ENCODE measurements at regions not wholly inside any gene's neighbourhood (a gene's known extent, or its start where the extent isn't known, plus 50 kb on each side); places are given as distances from the start of the nearest gene placed in this dataset.

- ATAC-seq = no peak
- in situ Hi-C loops (cut with MboI; ENCODE audit: low sequenced_read_pairs in 4 of 4) (no loop called here), intact Hi-C loops (cut with DNase I; ENCODE audit: low total_unique reads) (no loop called here)
- H3K4me3 ChIP-seq = no peak overlapping the region
- TF ChIP-seq, protein P1, sequence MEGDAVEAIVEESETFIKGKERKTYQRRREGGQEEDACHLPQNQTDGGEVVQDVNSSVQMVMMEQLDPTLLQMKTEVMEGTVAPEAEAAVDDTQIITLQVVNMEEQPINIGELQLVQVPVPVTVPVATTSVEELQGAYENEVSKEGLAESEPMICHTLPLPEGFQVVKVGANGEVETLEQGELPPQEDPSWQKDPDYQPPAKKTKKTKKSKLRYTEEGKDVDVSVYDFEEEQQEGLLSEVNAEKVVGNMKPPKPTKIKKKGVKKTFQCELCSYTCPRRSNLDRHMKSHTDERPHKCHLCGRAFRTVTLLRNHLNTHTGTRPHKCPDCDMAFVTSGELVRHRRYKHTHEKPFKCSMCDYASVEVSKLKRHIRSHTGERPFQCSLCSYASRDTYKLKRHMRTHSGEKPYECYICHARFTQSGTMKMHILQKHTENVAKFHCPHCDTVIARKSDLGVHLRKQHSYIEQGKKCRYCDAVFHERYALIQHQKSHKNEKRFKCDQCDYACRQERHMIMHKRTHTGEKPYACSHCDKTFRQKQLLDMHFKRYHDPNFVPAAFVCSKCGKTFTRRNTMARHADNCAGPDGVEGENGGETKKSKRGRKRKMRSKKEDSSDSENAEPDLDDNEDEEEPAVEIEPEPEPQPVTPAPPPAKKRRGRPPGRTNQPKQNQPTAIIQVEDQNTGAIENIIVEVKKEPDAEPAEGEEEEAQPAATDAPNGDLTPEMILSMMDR (IDR thresholded peaks at IDR 0.05 in 4 of 5, conservative IDR thresholded peaks at IDR 0.05 in 1 of 5) = no peak
- no peak for TF ChIP-seq POLR2A (IDR thresholded peaks at IDR 0.05)
- H3K27me3 ChIP-seq = no peaks in the 10 kb centered on the region
- DNase-seq = no peak
- H3K4me1 ChIP-seq = no peaks in the 10 kb centered on the region
- no peaks in the 10 kb centered on the region for H3K9me3 ChIP-seq
- H3K27ac ChIP-seq = no peak overlapping the region
- H3K36me3 ChIP-seq = no peaks in the 10 kb centered on the region
Measured at GRCh38 chr5:164422400-164422799, 917.0 kb downstream of the MAT2B start.

- Histone ChIP-seq H3K9me3 (no peaks in the 10 kb centered on the region), H3K4me1 (no peaks in the 10 kb centered on the region), H3K27ac (no peak overlapping the region), H3K36me3 (no peaks in the 10 kb centered on the region), H3K4me3 (no peak overlapping the region), H3K27me3 (no peaks in the 10 kb centered on the region)
- no peak for TF ChIP-seq POLR2A (IDR thresholded peaks at IDR 0.05)
- TF ChIP-seq, protein P1 (IDR thresholded peaks at IDR 0.05 in 4 of 5, conservative IDR thresholded peaks at IDR 0.05 in 1 of 5) = no peak
- ATAC-seq (no peak), DNase-seq (no peak)
- intact Hi-C loops (cut with DNase I; ENCODE audit: low total_unique reads) = no loop called here
- in situ Hi-C loops (cut with MboI; ENCODE audit: low sequenced_read_pairs in 4 of 4) = no loop called here
Measured at GRCh38 chr5:164431634-164432304, 926.4 kb downstream of the MAT2B start.

GRCh38 chr5:164433106-164433870 is 927.9 kb downstream of the MAT2B start:
- intact Hi-C loops (cut with DNase I; ENCODE audit: low total_unique reads) = no loop called here
- DNase-seq = no peak
- H3K9me3 ChIP-seq = no peaks in the 10 kb centered on the region
- no peaks in the 10 kb centered on the region for H3K27me3 ChIP-seq
- no peak overlapping the region for H3K4me3 ChIP-seq
- no peak for TF ChIP-seq POLR2A (IDR thresholded peaks at IDR 0.05)
- TF ChIP-seq, protein P1 (IDR thresholded peaks at IDR 0.05 in 4 of 5, conservative IDR thresholded peaks at IDR 0.05 in 1 of 5) = no peak
- ATAC-seq = no peak
- in situ Hi-C loops (cut with MboI; ENCODE audit: low sequenced_read_pairs in 4 of 4) = no loop called here
- no peaks in the 10 kb centered on the region for H3K36me3 ChIP-seq
- no peak overlapping the region for H3K27ac ChIP-seq
- no peaks in the 10 kb centered on the region for H3K4me1 ChIP-seq

- H3K4me3 ChIP-seq = no peak overlapping the region
- DNase-seq (no peak), ATAC-seq (no peak)
- no peak overlapping the region for H3K27ac ChIP-seq
- in situ Hi-C loops (cut with MboI; ENCODE audit: low sequenced_read_pairs in 4 of 4) = no loop called here
- no peaks in the 10 kb centered on the region for H3K9me3 ChIP-seq
- H3K27me3 ChIP-seq = no peaks in the 10 kb centered on the region
- intact Hi-C loops (cut with DNase I; ENCODE audit: low total_unique reads) = no loop called here
- H3K36me3 ChIP-seq = no peaks in the 10 kb centered on the region
- no peaks in the 10 kb centered on the region for H3K4me1 ChIP-seq
- no peak for TF ChIP-seq POLR2A (IDR thresholded peaks at IDR 0.05)
- TF ChIP-seq, protein P1 (IDR thresholded peaks at IDR 0.05 in 4 of 5, conservative IDR thresholded peaks at IDR 0.05 in 1 of 5) = no peak
Measured at GRCh38 chr5:164435576-164435975, 930.2 kb downstream of the MAT2B start.

Measured in gastrocnemius medialis (tissue), 4 donors.